GM18909 (cell line): ENCODE measurements at regions not wholly inside any gene's neighbourhood (a gene's known extent, or its start where the extent isn't known, plus 50 kb on each side); places are given as distances from the start of the nearest gene placed in this dataset.

ENCODE experiments used
- ATAC-seq: cut with Tn5 transposase; IDR thresholded peaks from one replicate; pipeline ENCODE4 v1.9.1; 2021; ENCODE audit warnings: mild to moderate bottlenecking; ENCODE audit not compliant: unreplicated experiment, poor library complexity

- no peak for ATAC-seq
These were observed 51.9 kb upstream of the NEK6 start for GRCh38 chr9:124205686-124206352.

- no peak for ATAC-seq
These were observed 51.4 kb upstream of the NEK6 start for GRCh38 chr9:124206391-124206790.
